ENCODE measurements at regions not wholly inside any gene's neighbourhood (a gene's known extent, or its start where the extent isn't known, plus 50 kb on each side); places are given as distances from the start of the nearest gene placed in this dataset.

DNA sequence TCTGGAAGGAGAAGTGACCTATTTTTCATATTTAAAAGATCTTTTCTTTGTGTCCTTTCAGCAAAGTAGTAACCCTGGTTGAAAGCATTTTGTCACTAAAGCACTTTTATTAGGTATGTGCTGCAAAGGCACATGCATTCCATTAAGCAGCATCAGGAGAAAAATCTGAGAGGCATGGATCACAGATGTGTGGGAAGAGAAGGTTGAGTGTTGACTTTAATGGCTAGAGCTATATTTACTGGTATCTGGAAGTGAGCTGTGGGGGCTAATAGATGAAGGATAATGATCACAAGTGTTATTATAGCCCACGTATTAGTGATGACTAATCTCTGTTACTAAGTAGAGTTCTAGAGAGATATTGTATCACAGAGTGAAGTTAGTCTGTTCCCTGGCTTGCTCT is 1520.7 kb downstream of the ARAP2 start:
- Histone ChIP-seq H3K4me1 (ENCODE audit: insufficient read depth, low read length) (no peaks in the 10 kb centered on the region), H3K9me3 (ENCODE audit: control insufficient read depth, low read depth, low read length) (no peaks in the 10 kb centered on the region), H3K18ac (ENCODE audit: insufficient read length, low read depth, low read length) (no peak overlapping the region), H3K4me2 (ENCODE audit: insufficient read depth, insufficient read length, low read length) (no peak overlapping the region), H2AK5ac (ENCODE audit: insufficient read length, low read length) (no peak overlapping the region), H4K5ac (ENCODE audit: insufficient read length, low read depth, low read length) (no peak overlapping the region), H2BK15ac (ENCODE audit: low read depth, low read length) (no peak overlapping the region), H4K20me1 (ENCODE audit: control insufficient read depth, insufficient read depth, insufficient read length) (no peaks in the 10 kb centered on the region), H2BK5ac (ENCODE audit: insufficient read length, low read length) (no peak overlapping the region), H3K4ac (ENCODE audit: low read depth, low read length) (no peak overlapping the region), H4K91ac (ENCODE audit: insufficient read length, low read depth, low read length) (no peak overlapping the region), H4K8ac (replicated peaks; ENCODE audit: insufficient read length, low read depth, low read length) (no peak overlapping the region), H3K14ac (ENCODE audit: insufficient read depth, low read length) (no peak overlapping the region), H3K79me1 (ENCODE audit: insufficient read depth, low read depth, low read length, poor library complexity, severe bottlenecking) (no peaks in the 10 kb centered on the region), H2BK120ac (ENCODE audit: low read depth, low read length, poor library complexity, severe bottlenecking) (no peak overlapping the region), H3K9ac (ENCODE audit: extremely low read depth, insufficient read length, low read length) (no peak overlapping the region), H2BK12ac (ENCODE audit: insufficient read length, low read depth, low read length) (no peak overlapping the region), H2BK20ac (ENCODE audit: low read depth, low read length, poor library complexity, severe bottlenecking) (no peak overlapping the region), H3K56ac (ENCODE audit: insufficient read length, low read depth, low read length) (no peak overlapping the region), H2AFZ (ENCODE audit: low read length) (no peak overlapping the region), H3T11ph (ENCODE audit: low read length) (no peak overlapping the region), H3K23ac (ENCODE audit: insufficient read length, low read depth, low read length) (no peak overlapping the region), H3K27me3 (ENCODE audit: insufficient read depth, low read length) (no peaks in the 10 kb centered on the region; the same call in 1 of the 2 replicates), H3K23me2 (ENCODE audit: insufficient read length, low read depth, low read length, poor library complexity, severe bottlenecking) (no peaks in the 10 kb centered on the region), H3K27ac (ENCODE audit: insufficient read length, low read depth, low read length) (no peak overlapping the region), H3K79me2 (ENCODE audit: insufficient read depth, low read length) (no peaks in the 10 kb centered on the region)
- Mint-ChIP-seq H3K9me3 (no peaks in the 10 kb centered on the region), H3K4me1 (no peaks in the 10 kb centered on the region), H3K4me3 (no peak overlapping the region), H3K27ac (no peak overlapping the region), H3K27me3 (ENCODE audit: low read depth) (no peaks in the 10 kb centered on the region), H3K36me3 (ENCODE audit: insufficient read depth in 1 of 3, low read depth in 3 of 3) (peaks cover 0 to 2% (median 0%) of the 10 kb centered on the region in 3 experiments; a peak in 1 of 7 replicates)
- no CpG with 5 or more reads among the region's 1 CpG for WGBS (ENCODE audit: extremely low coverage, insufficient read length, low lambda C conversion rate)
- DNase-seq: no peak
- TF ChIP-seq, protein P1, sequence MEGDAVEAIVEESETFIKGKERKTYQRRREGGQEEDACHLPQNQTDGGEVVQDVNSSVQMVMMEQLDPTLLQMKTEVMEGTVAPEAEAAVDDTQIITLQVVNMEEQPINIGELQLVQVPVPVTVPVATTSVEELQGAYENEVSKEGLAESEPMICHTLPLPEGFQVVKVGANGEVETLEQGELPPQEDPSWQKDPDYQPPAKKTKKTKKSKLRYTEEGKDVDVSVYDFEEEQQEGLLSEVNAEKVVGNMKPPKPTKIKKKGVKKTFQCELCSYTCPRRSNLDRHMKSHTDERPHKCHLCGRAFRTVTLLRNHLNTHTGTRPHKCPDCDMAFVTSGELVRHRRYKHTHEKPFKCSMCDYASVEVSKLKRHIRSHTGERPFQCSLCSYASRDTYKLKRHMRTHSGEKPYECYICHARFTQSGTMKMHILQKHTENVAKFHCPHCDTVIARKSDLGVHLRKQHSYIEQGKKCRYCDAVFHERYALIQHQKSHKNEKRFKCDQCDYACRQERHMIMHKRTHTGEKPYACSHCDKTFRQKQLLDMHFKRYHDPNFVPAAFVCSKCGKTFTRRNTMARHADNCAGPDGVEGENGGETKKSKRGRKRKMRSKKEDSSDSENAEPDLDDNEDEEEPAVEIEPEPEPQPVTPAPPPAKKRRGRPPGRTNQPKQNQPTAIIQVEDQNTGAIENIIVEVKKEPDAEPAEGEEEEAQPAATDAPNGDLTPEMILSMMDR (conservative IDR thresholded peaks at IDR 0.05): no peak

Measured in H9 (cell line).